GM23338 (cell line): ENCODE measurements at regions not wholly inside any gene's neighbourhood (a gene's known extent, or its start where the extent isn't known, plus 50 kb on each side); places are given as distances from the start of the nearest gene placed in this dataset.

Experiments used
- ATAC-seq: fragments of 200-7000 bp; cut with Tn5 transposase; 3 replicates; pipeline ENCODE4 v1.9.1; 2020
- DNase-seq: peaks from one replicate; pipeline ENCODE4 v3.0.0-alpha.2; 2015; ENCODE audit warnings: low spot score
- H2AFZ ChIP-seq: fragments of 200-600 bp; sonication (generic); 2 replicates; pipeline ENCODE4 v1.8.0; 2016; ENCODE audit warnings: antibody characterized with exemption, mild to moderate bottlenecking, moderate library complexity
- H3F3A ChIP-seq: fragments of 200-600 bp; sonication (generic); replicated peaks from 2 replicates; pipeline ENCODE4 v1.8.0; 2017; ENCODE audit warnings: antibody characterized with exemption, mixed run types, low read depth
- H3K27ac ChIP-seq: fragments of 200-600 bp; sonication (generic); 2 replicates; pipeline ENCODE4 v1.6.1; 2016; ENCODE audit warnings: low read depth
- H3K27me3 ChIP-seq: fragments of 200-600 bp; sonication (generic); 2 replicates; pipeline ENCODE4 v1.8.0; 2016; ENCODE audit warnings: mild to moderate bottlenecking, mixed run types, moderate library complexity; ENCODE audit not compliant: insufficient read depth
- H3K36me3 ChIP-seq: fragments of 200-600 bp; sonication (generic); 2 replicates; pipeline ENCODE4 v1.8.0; 2016; ENCODE audit warnings: mild to moderate bottlenecking; ENCODE audit not compliant: insufficient read depth
- H3K4me1 ChIP-seq: fragments of 200-600 bp; sonication (generic); 2 replicates; pipeline ENCODE4 v1.8.0; 2016; ENCODE audit warnings: mild to moderate bottlenecking, moderate library complexity; ENCODE audit not compliant: insufficient read depth
- H3K4me2 ChIP-seq: fragments of 200-600 bp; sonication (generic); 2 replicates; pipeline ENCODE4 v1.7.1; 2017; ENCODE audit warnings: mixed run types
- H3K4me3 ChIP-seq: fragments of 200-600 bp; sonication (generic); 2 replicates; pipeline ENCODE4 v1.6.1; 2016; ENCODE audit warnings: mixed run types
- H3K79me2 ChIP-seq: fragments of 200-600 bp; sonication (generic); replicated peaks from 2 replicates; pipeline ENCODE4 v1.8.0; 2017; ENCODE audit warnings: mild to moderate bottlenecking; ENCODE audit not compliant: insufficient read depth
- H3K9me2 ChIP-seq: fragments of 200-600 bp; sonication (generic); 2 replicates; pipeline ENCODE4 v1.8.0; 2017; ENCODE audit not compliant: insufficient read depth
- H4K20me1 ChIP-seq: fragments of 200-600 bp; sonication (generic); replicated peaks from 2 replicates; pipeline ENCODE4 v1.8.0; 2017; ENCODE audit warnings: mild to moderate bottlenecking; ENCODE audit not compliant: insufficient read depth
- H3K27ac Mint-ChIP-seq: 2 replicates; pipeline ENCODE4 v1.8.0; 2020; ENCODE audit warnings: inconsistent platforms, mild to moderate bottlenecking, moderate library complexity, mixed read lengths
- H3K27me3 Mint-ChIP-seq: 3 replicates; pipeline ENCODE4 v1.8.0; 2022; ENCODE audit warnings: low read depth, mild to moderate bottlenecking, moderate library complexity, mixed read lengths, inconsistent platforms; ENCODE audit not compliant: insufficient read depth, poor library complexity
- H3K36me3 Mint-ChIP-seq: 3 replicates; pipeline ENCODE4 v1.8.0; 2021; ENCODE audit warnings: low read depth, mild to moderate bottlenecking, inconsistent platforms, moderate library complexity, mixed read lengths
- H3K4me1 Mint-ChIP-seq: 3 replicates; pipeline ENCODE4 v1.8.0; 2020; ENCODE audit warnings: mild to moderate bottlenecking, inconsistent platforms, mixed read lengths
- H3K4me3 Mint-ChIP-seq: 3 replicates; pipeline ENCODE4 v1.8.0; 2021; ENCODE audit warnings: moderate library complexity, mild to moderate bottlenecking, inconsistent platforms, mixed read lengths
- H3K9me3 Mint-ChIP-seq: 3 replicates; pipeline ENCODE4 v1.8.0; 2020; ENCODE audit warnings: moderate library complexity, mild to moderate bottlenecking, inconsistent platforms, mixed read lengths
- CREB1 ChIP-seq: fragments of 250-450 bp; sonication (Bioruptor Pico); IDR thresholded peaks from 2 replicates; pipeline ENCODE4 v1.5.0; 2020; ENCODE audit warnings: low read depth, mild to moderate bottlenecking, moderate library complexity
- EZH2 ChIP-seq: fragments of 200-600 bp; sonication (generic); IDR thresholded peaks from one replicate; pipeline ENCODE4 v1.8.0; 2017; ENCODE audit warnings: antibody characterized with exemption, mild to moderate bottlenecking, low read depth; ENCODE audit not compliant: unreplicated experiment
- JUNB ChIP-seq: IDR thresholded peaks from one replicate; pipeline ENCODE4 v1.6.1; 2016; ENCODE audit warnings: antibody characterized with exemption; ENCODE audit not compliant: unreplicated experiment
- NANOG ChIP-seq: IDR thresholded peaks from 2 replicates; pipeline ENCODE4 v1.6.1; 2016; ENCODE audit warnings: antibody characterized with exemption, borderline replicate concordance
- STAT1 ChIP-seq: IDR thresholded peaks from one replicate; pipeline ENCODE4 v1.6.1; 2016; ENCODE audit warnings: antibody characterized with exemption; ENCODE audit not compliant: unreplicated experiment
- ZNF114 ChIP-seq: fragments of 250-450 bp; sonication (Bioruptor Pico); IDR thresholded peaks from 2 replicates; pipeline ENCODE4 v1.5.0; 2020; ENCODE audit warnings: mild to moderate bottlenecking, moderate library complexity
- ZNF331 ChIP-seq: fragments of 250-450 bp; sonication (Bioruptor Pico); IDR thresholded peaks from 2 replicates; pipeline ENCODE4 v1.5.0; 2020; ENCODE audit warnings: low read depth, mild to moderate bottlenecking, moderate library complexity
- TF ChIP-seq, protein P1 (sequence below): IDR thresholded peaks from one replicate; pipeline ENCODE4 v1.6.1; 2018; ENCODE audit warnings: antibody characterized with exemption; ENCODE audit not compliant: unreplicated experiment
- TF ChIP-seq, protein P2 (sequence below): IDR thresholded peaks from 2 replicates; pipeline ENCODE4 v1.6.1; 2016; ENCODE audit warnings: antibody characterized with exemption
- TF ChIP-seq, protein P3 (sequence below), 2 experiments: fragments of 200-600 bp in 1 of 2; sonication (generic) in 1 of 2; conservative IDR thresholded peaks; 2 replicates each; pipeline versions ENCODE4 v1.5.1 to v1.6.1; 2016 to 2017; ENCODE audit warnings: antibody characterized with exemption in 2 of 2, low read depth in 2 of 2, mild to moderate bottlenecking in 2 of 2, moderate library complexity in 1 of 2

DNA sequence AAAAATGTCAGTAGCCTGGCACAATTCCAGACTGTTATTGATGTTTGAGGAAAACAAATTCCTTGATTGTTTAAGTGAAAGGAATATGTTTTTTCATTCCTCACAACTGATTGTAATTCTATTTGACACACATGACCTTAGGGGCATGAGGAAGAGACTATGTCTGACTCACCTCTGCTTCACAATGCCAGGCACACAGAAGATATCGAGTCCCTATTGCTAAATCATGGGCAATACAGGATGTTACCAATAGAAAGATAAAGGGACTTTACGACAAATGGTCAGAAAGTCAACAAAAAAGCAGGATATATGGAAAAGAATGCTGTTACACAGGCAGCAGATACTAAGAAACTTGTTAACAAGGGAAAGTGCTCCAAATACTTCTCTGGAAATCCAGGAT, 1903.5 kb downstream of the EFNA5 start (continued):
- TF ChIP-seq, protein P1, sequence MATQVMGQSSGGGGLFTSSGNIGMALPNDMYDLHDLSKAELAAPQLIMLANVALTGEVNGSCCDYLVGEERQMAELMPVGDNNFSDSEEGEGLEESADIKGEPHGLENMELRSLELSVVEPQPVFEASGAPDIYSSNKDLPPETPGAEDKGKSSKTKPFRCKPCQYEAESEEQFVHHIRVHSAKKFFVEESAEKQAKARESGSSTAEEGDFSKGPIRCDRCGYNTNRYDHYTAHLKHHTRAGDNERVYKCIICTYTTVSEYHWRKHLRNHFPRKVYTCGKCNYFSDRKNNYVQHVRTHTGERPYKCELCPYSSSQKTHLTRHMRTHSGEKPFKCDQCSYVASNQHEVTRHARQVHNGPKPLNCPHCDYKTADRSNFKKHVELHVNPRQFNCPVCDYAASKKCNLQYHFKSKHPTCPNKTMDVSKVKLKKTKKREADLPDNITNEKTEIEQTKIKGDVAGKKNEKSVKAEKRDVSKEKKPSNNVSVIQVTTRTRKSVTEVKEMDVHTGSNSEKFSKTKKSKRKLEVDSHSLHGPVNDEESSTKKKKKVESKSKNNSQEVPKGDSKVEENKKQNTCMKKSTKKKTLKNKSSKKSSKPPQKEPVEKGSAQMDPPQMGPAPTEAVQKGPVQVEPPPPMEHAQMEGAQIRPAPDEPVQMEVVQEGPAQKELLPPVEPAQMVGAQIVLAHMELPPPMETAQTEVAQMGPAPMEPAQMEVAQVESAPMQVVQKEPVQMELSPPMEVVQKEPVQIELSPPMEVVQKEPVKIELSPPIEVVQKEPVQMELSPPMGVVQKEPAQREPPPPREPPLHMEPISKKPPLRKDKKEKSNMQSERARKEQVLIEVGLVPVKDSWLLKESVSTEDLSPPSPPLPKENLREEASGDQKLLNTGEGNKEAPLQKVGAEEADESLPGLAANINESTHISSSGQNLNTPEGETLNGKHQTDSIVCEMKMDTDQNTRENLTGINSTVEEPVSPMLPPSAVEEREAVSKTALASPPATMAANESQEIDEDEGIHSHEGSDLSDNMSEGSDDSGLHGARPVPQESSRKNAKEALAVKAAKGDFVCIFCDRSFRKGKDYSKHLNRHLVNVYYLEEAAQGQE = no peak
- TF ChIP-seq NANOG (no peak), JUNB (no peak), ZNF331 (CRISPR knock-in tag) (no peak), STAT1 (no peak), EZH2 (no peak)
- TF ChIP-seq, protein P2, sequence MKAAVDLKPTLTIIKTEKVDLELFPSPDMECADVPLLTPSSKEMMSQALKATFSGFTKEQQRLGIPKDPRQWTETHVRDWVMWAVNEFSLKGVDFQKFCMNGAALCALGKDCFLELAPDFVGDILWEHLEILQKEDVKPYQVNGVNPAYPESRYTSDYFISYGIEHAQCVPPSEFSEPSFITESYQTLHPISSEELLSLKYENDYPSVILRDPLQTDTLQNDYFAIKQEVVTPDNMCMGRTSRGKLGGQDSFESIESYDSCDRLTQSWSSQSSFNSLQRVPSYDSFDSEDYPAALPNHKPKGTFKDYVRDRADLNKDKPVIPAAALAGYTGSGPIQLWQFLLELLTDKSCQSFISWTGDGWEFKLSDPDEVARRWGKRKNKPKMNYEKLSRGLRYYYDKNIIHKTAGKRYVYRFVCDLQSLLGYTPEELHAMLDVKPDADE = no peak

DNA sequence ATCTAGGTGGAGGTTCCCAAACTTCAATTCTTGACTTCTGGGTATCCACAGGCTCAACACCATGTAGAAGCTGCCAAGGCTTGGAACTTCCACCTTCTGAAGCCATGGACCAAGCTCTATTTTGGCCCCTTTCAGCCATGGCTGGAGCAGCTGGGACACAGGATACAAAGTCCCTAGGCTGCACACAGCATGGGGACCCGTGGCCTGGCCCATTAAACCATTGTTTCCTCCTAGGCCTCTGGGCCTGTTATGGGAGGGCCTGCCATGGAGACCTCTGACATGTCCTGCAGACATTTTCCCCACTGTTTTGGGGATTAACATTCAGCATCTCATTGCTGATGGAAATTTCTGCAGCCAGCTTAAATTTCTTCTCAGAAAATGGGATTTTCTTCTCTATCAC, 1908.0 kb downstream of the EFNA5 start:
- Mint-ChIP-seq H3K27ac (no peak overlapping the region), H3K4me1 (peaks cover 2% of the 10 kb centered on the region; the same call in 1 of the 3 replicates), H3K4me3 (no peak overlapping the region), H3K36me3 (peaks cover 28% of the 10 kb centered on the region), H3K9me3 (peaks cover 48% of the 10 kb centered on the region), H3K27me3 (no peaks in the 10 kb centered on the region)
- Histone ChIP-seq H3K4me1 (no peaks in the 10 kb centered on the region), H3K36me3 (peaks cover 11% of the 10 kb centered on the region; the same call in 1 of the 2 replicates), H3K27me3 (no peaks in the 10 kb centered on the region), H3K4me2 (no peak overlapping the region), H4K20me1 (no peaks in the 10 kb centered on the region), H3K4me3 (no peak overlapping the region), H3K9me2 (0 out of 2 replicates have a peak, but pooled peaks cover 4% of the 10 kb centered on the region), H2AFZ (no peak overlapping the region), H3K79me2 (no peaks in the 10 kb centered on the region), H3F3A (no peaks in the 10 kb centered on the region), H3K27ac (no peak overlapping the region)
- no peak for ATAC-seq
- DNase-seq = no peak
- TF ChIP-seq NANOG (no peak), CREB1 (CRISPR knock-in tag) (no peak), ZNF114 (no peak), STAT1 (no peak)
- TF ChIP-seq, protein P3, sequence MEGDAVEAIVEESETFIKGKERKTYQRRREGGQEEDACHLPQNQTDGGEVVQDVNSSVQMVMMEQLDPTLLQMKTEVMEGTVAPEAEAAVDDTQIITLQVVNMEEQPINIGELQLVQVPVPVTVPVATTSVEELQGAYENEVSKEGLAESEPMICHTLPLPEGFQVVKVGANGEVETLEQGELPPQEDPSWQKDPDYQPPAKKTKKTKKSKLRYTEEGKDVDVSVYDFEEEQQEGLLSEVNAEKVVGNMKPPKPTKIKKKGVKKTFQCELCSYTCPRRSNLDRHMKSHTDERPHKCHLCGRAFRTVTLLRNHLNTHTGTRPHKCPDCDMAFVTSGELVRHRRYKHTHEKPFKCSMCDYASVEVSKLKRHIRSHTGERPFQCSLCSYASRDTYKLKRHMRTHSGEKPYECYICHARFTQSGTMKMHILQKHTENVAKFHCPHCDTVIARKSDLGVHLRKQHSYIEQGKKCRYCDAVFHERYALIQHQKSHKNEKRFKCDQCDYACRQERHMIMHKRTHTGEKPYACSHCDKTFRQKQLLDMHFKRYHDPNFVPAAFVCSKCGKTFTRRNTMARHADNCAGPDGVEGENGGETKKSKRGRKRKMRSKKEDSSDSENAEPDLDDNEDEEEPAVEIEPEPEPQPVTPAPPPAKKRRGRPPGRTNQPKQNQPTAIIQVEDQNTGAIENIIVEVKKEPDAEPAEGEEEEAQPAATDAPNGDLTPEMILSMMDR (conservative IDR thresholded peaks at IDR 0.05; ENCODE audit: low read depth in 2 of 2) = no peak
- TF ChIP-seq, protein P2 = no peak
- TF ChIP-seq, protein P1 = no peak
